C4-2B (cell line): ENCODE measurements at regions not wholly inside any gene's neighbourhood (a gene's known extent, or its start where the extent isn't known, plus 50 kb on each side); places are given as distances from the start of the nearest gene placed in this dataset.

Source experiments
- ZFX ChIP-seq: fragments of 450-650 bp; IDR thresholded peaks from 2 replicates; pipeline ENCODE4 v1.6.1; 2017
- TF ChIP-seq, protein P1 (sequence below): fragments of 450-650 bp; conservative IDR thresholded peaks from 2 replicates; pipeline ENCODE4 v1.5.1; 2017; ENCODE audit warnings: mild to moderate bottlenecking

DNA sequence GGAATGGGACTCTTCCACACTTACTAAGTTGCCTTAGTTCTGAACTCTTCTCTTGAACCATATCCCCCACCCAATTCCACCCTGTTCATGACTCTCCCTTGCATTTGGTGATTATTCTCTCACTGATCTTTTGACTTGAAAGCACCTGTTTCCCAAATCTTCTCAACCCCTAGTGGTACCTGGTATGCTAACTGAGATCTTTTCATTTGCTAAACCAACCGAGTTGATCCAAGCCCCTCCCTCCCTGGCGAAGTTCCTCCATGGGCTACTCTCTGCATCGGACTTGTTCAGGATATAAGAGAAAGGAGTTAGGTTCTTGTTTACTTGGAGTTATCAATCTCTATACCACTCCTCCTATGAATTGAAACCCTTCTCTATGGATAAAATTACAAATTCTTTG lies 593.5 kb downstream of the BCL11A start:
- TF ChIP-seq, protein P1, sequence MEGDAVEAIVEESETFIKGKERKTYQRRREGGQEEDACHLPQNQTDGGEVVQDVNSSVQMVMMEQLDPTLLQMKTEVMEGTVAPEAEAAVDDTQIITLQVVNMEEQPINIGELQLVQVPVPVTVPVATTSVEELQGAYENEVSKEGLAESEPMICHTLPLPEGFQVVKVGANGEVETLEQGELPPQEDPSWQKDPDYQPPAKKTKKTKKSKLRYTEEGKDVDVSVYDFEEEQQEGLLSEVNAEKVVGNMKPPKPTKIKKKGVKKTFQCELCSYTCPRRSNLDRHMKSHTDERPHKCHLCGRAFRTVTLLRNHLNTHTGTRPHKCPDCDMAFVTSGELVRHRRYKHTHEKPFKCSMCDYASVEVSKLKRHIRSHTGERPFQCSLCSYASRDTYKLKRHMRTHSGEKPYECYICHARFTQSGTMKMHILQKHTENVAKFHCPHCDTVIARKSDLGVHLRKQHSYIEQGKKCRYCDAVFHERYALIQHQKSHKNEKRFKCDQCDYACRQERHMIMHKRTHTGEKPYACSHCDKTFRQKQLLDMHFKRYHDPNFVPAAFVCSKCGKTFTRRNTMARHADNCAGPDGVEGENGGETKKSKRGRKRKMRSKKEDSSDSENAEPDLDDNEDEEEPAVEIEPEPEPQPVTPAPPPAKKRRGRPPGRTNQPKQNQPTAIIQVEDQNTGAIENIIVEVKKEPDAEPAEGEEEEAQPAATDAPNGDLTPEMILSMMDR: no peak
- TF ChIP-seq ZFX: no peak
